ENCODE measurements at regions not wholly inside any gene's neighbourhood (a gene's known extent, or its start where the extent isn't known, plus 50 kb on each side); places are given as distances from the start of the nearest gene placed in this dataset.

- DNase-seq: no peak
Observed at GRCh38 chr4:177117256-177117655, 192.4 kb upstream of the NEIL3 start.

DNA sequence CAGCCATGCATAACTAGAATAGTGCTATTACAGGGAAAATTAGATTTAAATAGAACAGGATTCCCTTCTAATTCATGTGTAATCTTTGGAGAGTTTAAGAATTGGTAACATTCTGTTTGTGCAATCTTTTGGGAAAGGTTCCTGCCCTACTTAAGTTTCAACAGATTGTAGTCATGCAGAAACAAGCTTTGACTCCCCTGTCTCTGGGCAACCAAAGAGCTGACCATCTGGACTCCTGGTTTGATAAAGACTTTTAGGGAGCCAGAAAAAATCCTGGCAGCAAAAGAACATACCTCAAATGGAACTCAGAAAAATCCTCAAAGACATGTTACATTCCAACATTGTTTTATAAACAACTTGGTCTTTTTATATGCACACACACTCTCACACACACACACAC lies 191.1 kb upstream of the NEIL3 start:
- no peak for DNase-seq

- DNase-seq: no peak
Observed at GRCh38 chr4:177119021-177119471, 190.6 kb upstream of the NEIL3 start.

GRCh38 chr4:177119691-177120090 lies 190.0 kb upstream of the NEIL3 start:
- no peak for DNase-seq

- no peak for DNase-seq
Observed at GRCh38 chr4:177123811-177124210, 185.9 kb upstream of the NEIL3 start.

DNA sequence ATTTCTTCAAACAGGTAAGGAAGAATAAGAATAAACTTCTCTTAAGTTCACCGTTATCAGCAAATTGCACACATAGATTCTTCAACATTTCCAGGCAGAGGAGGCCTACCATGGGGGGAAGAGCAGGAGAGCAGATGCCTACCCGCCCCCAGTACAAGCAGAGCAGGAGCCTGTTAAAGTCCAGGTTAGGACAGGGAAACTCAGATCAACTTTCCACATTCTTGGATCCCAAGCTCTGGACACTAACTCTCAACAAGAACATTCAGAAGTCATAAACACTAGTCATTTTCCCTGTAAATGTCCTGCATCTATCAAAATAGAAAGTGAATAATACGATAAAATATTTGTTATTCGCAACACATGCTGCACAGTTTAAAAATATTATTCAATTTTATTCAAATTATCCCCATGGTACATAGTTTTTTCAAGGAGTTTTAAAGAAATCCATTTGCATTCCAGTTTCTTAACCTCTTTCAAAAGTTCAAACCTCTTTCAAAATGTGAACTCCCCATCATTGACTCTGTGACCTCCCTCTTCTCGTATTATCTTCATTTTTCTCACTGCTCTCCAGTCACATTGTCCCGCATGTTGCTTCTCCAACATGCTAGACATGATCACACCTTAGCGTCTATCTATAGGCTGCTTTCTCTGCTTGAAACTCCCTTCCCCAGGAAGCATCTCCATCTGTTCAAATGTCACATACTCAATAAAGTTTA lies 185.2 kb upstream of the NEIL3 start:
- DNase-seq: no peak

GRCh38 chr4:177125656-177126055 lies 184.0 kb upstream of the NEIL3 start:
- no peak for DNase-seq

DNA sequence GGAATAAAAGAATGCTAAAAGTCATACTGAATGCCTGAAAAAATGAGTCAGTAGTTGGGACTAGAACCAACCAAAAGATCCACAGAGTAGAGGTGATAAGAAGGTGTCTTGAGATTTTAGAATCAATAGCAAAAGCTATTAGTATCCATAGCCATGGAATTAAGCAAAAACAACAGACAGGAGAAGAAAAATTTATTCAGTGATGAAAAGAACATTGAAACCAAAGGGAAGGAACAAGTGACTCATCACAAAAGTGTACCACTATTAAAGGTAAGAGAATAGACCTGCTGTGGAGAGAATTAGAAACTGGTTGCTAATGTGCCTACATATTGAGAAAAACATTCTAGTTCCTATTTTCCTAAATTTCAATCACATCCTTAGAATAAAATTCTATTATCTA lies 182.0 kb upstream of the NEIL3 start:
- DNase-seq: no peak

DNA sequence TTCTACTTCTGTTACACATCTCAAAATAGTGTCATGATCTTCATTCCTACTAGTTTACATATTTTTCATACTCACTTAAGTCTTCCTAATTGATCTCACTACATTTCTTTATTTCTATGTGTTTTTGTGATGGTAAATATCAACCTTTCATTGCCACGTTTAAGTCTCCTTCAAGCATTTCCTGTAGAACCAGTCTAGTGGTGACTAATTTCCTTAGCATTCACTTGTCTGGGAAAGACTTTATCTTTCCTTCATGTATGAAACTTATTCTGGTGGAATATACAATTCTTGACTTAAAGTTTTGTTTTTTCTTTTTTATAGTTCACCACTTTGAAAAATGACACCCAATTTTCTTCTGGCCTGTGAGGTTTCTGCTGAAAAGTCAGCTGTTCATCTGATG lies 181.4 kb upstream of the NEIL3 start:
- no peak for DNase-seq

DNA sequence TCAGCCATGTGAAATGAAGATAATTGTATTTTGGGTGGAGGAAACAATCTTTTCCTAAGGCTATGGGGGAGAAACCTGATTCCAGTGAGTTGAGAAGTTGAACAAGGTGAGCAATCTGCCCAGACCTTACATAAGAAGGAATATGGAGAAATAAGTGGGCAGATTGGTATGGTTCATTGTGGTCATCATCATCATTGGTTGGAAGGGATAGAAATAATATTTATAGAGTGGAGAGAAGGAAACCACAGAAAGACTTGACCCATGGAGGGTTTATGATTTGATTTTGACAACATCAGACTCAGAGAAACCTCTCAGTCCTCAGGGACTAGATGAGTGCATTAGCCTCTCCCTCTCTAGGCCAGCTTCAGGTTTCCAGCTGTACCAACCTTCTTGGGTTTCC lies 177.9 kb upstream of the NEIL3 start:
- DNase-seq: no peak

DNA sequence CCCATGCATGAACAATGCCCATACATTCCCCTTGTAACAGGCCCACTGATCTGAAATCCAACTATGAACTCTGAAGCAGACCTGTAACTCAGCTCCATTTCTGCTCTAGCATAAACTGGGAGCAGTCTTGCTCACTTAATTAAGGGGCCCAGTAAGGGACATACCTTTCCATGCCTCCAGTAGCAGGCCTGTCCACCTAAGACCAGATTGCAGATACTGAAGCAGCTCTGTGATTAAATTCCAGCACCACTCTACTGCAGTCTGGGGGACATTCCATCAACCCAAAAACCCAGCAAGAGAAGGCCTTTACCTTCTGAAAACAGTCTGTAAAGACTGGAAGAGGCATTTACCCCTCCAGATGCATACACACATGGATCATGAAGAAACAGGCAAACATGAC lies 162.0 kb upstream of the NEIL3 start:
- DNase-seq: no peak

DNA sequence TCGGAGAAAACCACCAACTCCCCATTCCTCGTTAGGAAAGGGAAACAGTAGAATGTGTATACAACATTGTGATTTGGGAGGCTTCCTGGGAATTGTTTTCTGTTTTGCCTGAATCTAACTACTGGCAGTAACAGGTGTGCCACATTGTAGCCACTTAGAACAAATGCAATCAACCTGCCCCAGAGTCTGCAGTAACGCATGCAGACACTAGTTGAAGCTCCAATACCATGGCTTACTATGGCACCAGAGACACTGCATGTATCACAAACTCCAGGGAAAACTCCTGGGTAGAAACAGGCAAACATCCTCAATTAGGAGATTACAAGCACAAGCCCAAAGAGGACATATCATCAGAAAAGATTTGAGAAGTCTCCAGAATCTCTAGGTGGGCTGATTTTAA lies 154.2 kb upstream of the NEIL3 start:
- no peak for DNase-seq

DNA sequence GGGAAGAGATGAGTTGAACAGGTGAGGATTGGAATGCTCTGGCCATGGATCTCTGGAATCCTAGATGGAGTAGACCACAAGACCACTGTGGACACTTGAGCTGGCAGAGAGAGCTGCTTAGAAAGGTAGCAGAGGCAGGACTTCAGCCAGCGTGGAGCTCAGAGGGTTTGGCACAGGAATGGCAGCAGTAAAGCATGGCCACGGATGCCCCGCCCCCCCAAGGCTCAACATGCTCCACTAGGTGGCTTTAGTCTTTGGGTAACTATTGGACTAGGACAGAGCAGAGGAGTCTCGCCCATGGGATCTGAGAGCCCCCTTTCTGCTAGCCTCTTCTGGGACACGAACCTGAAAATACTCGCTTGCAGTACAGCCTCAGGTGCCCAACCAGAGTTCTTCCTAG lies 150.1 kb upstream of the NEIL3 start:
- DNase-seq: no peak

GRCh38 chr4:177161781-177162180 lies 147.9 kb upstream of the NEIL3 start:
- no peak for DNase-seq

DNA sequence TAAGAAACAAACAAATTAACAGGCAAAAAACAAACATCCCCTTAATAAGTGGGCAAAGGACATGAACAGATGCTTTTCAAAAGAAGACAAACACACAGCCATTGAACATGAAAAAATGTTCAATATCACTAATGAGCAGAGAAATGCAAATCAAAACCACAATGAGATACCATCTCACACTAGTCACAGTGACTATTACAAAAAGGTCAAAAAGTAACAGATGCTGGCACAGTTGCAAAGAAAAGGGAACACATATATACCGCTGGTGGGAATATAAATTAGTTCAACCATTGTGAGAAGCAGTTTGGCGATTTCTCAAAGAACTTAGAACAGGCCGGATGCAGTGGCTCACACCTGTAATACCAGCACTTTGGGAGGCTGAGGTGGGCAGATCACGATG lies 146.1 kb upstream of the NEIL3 start:
- DNase-seq: no peak

- no peak for DNase-seq
Observed at GRCh38 chr4:177171588-177171987, 138.1 kb upstream of the NEIL3 start.

DNA sequence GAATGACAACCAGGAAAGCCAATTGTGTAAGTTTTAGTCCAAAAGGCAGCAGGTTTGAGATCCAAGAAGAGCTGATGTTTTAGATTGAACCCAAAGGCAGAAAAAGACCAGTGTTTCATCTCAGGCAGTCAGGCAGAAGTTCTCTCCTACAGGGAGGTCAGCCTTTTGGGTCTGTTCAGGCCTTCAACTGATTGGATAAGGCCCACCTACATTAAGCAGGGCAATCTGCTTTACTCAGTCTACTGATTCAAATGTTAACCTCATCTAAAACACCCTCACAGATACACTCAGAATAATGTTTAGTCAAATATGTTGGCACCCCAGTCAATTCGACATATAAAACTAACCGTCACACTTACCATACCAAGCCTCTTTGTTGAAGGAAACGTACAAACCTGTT lies 134.2 kb upstream of the NEIL3 start:
- no peak for DNase-seq

DNA sequence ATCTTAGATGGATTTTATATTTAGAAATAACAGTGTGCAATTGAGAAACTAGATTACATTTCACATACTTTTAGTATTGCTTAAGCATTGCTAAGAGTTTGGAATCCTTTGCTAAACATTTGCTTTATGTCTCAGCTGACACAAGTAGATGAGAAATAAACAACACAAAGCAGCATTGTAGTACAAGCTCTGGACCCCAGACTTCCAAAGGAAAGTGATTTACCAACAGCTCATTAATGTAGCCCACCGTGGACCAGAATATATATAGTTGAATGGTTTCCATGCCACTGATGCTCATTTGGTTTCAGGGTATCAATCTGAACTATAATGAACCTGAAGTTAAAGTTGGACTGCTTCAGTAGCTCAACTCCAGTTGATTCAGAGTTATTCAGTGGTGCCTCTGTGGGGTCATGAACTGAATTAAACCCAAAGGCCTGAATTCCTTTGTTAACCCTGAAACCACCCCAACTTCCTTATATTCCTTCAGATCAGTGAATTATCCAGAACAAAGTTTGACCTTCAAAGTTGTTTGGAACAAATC lies 132.1 kb upstream of the NEIL3 start:
- DNase-seq: no peak

DNA sequence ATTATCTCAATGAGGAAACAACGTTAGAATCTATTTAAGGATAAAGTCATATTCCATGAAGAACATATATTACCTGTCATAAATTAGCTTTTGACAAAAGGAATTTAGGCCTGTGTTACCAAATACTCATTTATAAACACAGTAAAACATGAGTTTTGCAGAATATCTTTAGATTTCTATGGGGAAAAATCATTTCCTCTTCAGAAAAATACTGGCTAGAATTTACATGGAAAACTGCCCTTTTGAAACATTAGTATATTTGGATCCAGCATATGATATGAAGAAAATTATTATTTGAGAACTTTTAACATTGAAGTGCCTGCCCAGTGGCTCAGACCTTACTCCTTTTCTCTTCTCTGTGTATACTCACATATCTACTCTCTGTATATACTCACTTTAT lies 131.4 kb upstream of the NEIL3 start:
- DNase-seq: no peak

- DNase-seq: no peak
Observed at GRCh38 chr4:177182166-177182565, 127.5 kb upstream of the NEIL3 start.

DNA sequence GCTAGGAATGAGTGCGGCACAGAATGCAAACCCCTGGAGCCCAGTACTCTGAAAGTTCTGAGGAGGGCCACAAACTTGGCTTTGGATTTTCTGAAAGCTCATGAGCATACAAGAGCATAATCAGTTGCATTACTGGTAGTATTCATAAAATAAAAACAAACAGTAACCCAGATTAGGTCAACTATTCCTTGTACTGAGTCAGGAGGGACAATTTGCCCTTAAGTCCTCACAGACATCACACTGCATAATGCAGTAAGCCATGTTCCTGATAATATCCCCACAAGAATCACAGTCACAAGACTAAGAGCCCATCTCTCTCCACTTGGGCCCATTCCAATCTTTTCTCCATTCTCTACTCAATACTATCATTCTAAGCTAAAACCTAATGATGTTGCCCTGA lies 126.9 kb upstream of the NEIL3 start:
- DNase-seq: no peak

- no peak for DNase-seq
Observed at GRCh38 chr4:177185151-177185550, 124.5 kb upstream of the NEIL3 start.

GRCh38 chr4:177185579-177185978 lies 124.1 kb upstream of the NEIL3 start:
- no peak for DNase-seq

GRCh38 chr4:177187371-177187770 lies 122.3 kb upstream of the NEIL3 start:
- no peak for DNase-seq

DNA sequence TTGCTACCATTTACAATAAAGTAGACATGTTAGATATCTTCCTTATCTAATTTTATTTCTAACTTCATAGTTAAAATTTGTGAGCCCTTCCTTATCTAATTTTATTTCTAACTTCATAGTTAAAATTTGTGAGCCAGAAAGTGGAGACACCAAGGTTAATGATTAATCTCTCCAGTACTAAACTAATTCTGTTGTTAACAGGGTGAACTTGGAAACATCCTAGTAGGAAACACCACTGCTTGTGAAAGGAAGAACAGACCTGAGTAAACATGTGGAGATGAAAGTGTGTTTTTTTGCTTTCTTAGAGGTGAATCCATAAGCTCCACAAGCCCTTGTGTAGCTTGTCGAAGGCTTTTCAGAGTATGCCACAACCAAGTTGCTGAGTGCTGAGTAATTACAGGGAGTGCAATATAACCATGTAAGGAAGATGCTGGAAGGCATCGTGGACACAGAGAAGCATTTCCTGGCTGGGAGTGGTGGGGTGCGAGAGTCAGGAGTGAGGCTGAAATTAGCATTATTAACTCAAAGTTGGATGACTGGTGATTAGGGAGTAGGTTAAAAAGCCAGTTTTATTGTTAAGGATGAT lies 118.6 kb upstream of the NEIL3 start:
- DNase-seq: no peak
